Stimulated activated CD4-positive, alpha-beta T cell treated with anti-CD3 and anti-CD28 coated beads, Interleukin-4, amount 100 ng/mL, for 24 hours (primary cell): ENCODE measurements at regions not wholly inside any gene's neighbourhood (a gene's known extent, or its start where the extent isn't known, plus 50 kb on each side); places are given as distances from the start of the nearest gene placed in this dataset.

Source experiments
- DNase-seq: peaks from one replicate; pipeline ENCODE4 v3.0.0-alpha.2; 2020

- no peak for DNase-seq
Measured at GRCh38 chr7:20952916-20953315, 166.2 kb upstream of the SP8 start.

GRCh38 chr7:20954711-20955619 is 168.3 kb upstream of the SP8 start:
- DNase-seq = no peak

GRCh38 chr7:20958572-20958971 is 171.9 kb upstream of the SP8 start:
- DNase-seq = no peak

GRCh38 chr7:20959281-20959680 is 172.6 kb upstream of the SP8 start:
- no peak for DNase-seq

- DNase-seq = no peak
Measured at GRCh38 chr7:20963556-20964280, 177.0 kb upstream of the SP8 start.

GRCh38 chr7:20964281-20964918 is 177.7 kb upstream of the SP8 start:
- DNase-seq = no peak

- DNase-seq = no peak
Measured at GRCh38 chr7:20971219-20971618, 184.5 kb upstream of the SP8 start.

- no peak for DNase-seq
Measured at GRCh38 chr7:20980232-20980631, 193.5 kb upstream of the SP8 start.

GRCh38 chr7:20980668-20981264 is 194.1 kb upstream of the SP8 start:
- DNase-seq = no peak

GRCh38 chr7:20988340-20988739 is 201.7 kb upstream of the SP8 start:
- DNase-seq = no peak

GRCh38 chr7:20991544-20991943 is 204.9 kb upstream of the SP8 start:
- DNase-seq = no peak

- DNase-seq = no peak
Measured at GRCh38 chr7:20993693-20994092, 207.0 kb upstream of the SP8 start.

GRCh38 chr7:20998309-20998708 is 211.6 kb upstream of the SP8 start:
- DNase-seq = no peak

GRCh38 chr7:21011153-21011552 is 224.5 kb upstream of the SP8 start:
- DNase-seq = no peak

GRCh38 chr7:21013765-21014539 is 227.3 kb upstream of the SP8 start:
- no peak for DNase-seq

- no peak for DNase-seq
Measured at GRCh38 chr7:21020667-21021066, 234.0 kb upstream of the SP8 start.

- DNase-seq = no peak
Measured at GRCh38 chr7:21023841-21024484, 237.3 kb upstream of the SP8 start.

- DNase-seq = no peak
Measured at GRCh38 chr7:21024485-21024867, 237.8 kb upstream of the SP8 start.

GRCh38 chr7:21028186-21028585 is 241.5 kb upstream of the SP8 start:
- no peak for DNase-seq

GRCh38 chr7:21028599-21028998 is 241.9 kb upstream of the SP8 start:
- DNase-seq = no peak

- no peak for DNase-seq
Measured at GRCh38 chr7:21029006-21029405, 242.3 kb upstream of the SP8 start.
